Activated naive CD8-positive, alpha-beta T cell (primary cell): ENCODE measurements at regions not wholly inside any gene's neighbourhood (a gene's known extent, or its start where the extent isn't known, plus 50 kb on each side); places are given as distances from the start of the nearest gene placed in this dataset.

ENCODE experiments used
- H3K27ac Mint-ChIP-seq: one replicate; pipeline ENCODE4 v1.8.0; 2021; ENCODE audit warnings: mixed read lengths
- H3K27me3 Mint-ChIP-seq: one replicate; pipeline ENCODE4 v1.8.0; 2021; ENCODE audit warnings: mixed read lengths
- H3K36me3 Mint-ChIP-seq: one replicate; pipeline ENCODE4 v1.8.0; 2021; ENCODE audit warnings: mixed read lengths
- H3K4me1 Mint-ChIP-seq: one replicate; pipeline ENCODE4 v1.8.0; 2021; ENCODE audit warnings: low read depth, mixed read lengths
- H3K4me3 Mint-ChIP-seq: one replicate; pipeline ENCODE4 v1.8.0; 2021; ENCODE audit warnings: mild to moderate bottlenecking, mixed read lengths
- H3K9me3 Mint-ChIP-seq: one replicate; pipeline ENCODE4 v1.8.0; 2021; ENCODE audit warnings: low read depth, mixed read lengths

DNA sequence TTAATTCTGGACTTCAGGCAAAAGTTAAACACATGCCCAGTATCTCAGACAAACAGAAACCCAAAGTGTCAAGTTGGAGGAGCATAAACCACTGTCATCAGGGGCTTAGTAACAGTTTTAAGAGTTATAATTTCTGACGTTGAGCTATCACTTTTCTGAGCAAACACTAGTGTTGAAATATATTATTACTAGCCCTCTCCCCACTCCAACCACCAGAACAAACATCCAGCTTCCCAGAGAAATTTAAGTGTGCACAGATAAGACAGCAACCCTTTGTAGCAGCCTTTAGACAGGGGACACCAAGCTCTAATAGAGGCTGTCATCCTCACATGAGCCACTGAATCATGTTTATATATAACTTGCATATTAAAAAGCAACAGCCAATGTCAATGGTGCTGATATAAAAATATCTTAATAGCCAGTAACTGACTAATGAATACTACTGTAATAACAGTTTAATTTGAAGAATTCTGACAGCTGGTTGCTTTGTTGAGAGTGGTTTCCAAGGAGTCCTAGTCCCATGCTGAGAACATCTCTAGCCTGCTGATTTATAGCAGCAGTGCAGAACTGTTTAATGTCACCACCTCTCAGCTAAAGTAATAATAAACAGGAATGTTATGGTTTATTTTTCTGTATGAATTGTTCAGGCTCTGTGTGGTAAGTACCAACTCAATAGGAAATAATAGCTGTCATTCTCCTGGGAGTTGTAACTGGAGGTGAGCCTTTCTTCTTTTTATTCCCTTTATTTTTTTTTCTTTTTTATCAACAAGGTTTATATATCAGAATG, 528.7 kb upstream of the ZNF608 start:
- H3K4me3 Mint-ChIP-seq = no peak overlapping the region
- no peaks in the 10 kb centered on the region for H3K27me3 Mint-ChIP-seq
- H3K4me1 Mint-ChIP-seq = no peaks in the 10 kb centered on the region
- no peaks in the 10 kb centered on the region for H3K36me3 Mint-ChIP-seq
- no peak overlapping the region for H3K27ac Mint-ChIP-seq
- peaks cover 4% of the 10 kb centered on the region for H3K9me3 Mint-ChIP-seq

DNA sequence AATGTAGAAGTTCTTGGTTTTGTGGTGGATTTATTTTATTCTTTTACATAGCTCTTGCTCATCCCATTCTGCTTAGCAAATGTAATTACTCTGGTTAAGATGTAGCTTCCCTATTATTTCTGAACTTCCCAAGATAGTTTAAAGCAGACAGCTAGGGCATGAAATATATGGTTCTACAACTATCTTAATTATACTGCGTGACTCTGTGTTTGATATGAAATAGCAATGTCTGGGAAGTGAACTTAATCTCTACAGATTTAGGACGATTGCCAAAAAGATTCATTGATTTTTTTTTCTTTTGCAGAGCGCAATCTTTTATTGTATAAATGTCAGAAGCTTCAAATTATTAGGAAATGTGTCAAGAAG, 529.3 kb upstream of the ZNF608 start:
- Mint-ChIP-seq H3K4me1 (no peaks in the 10 kb centered on the region), H3K27ac (no peak overlapping the region), H3K4me3 (no peak overlapping the region), H3K27me3 (no peaks in the 10 kb centered on the region), H3K36me3 (no peaks in the 10 kb centered on the region), H3K9me3 (peaks cover 4% of the 10 kb centered on the region)

DNA sequence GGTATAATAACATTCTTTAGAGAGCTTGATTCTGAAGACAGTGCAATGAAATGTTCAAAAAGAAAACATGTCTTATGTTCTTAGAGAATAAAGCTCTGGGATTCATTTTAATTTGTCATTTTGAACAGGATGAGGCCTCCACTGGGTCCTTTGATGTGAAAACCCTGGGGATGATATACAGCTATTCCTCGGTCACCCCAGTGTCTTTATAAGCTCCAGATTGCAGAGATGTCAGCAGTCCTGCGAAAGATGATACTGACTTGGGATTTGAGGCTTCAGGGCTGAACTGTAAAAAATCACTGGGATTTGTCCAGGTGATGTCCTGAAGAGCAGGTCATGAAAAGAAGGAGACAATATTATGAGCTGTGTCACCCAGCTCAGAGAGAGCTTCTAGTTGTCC, 529.7 kb upstream of the ZNF608 start:
- H3K36me3 Mint-ChIP-seq = no peaks in the 10 kb centered on the region

DNA sequence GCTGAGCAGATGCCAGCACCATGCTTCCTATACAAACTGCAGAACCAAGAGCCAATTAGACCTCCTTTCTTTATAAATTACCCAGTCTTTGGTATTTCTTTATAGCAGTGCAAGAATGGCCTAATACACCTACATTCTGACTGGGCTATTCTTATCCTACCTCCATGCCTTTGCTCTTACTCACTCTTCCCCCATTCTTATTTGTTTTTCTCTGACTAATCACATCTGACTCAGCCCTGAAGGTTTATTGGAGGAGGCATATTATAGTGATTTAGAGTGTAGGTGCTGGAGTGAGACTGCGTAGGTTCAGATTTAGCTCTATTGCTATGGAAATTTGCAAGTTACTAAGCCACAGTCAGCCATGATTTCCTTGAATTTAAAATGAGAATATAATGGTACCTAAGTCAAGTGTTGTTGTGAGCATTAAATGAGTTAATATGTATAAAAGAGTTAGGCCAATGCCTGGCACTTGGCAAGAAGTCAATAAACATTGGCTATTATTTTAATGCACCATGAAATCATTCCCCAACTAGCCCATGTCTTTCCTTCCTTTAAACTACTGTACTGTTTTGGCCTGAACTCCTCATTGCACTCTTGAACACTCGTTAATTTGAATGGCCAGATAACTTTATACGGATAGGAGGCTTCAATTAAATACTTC, 531.2 kb upstream of the ZNF608 start:
- Mint-ChIP-seq H3K4me1 (no peaks in the 10 kb centered on the region), H3K36me3 (no peaks in the 10 kb centered on the region), H3K27me3 (no peaks in the 10 kb centered on the region), H3K4me3 (no peak overlapping the region), H3K27ac (no peak overlapping the region), H3K9me3 (peaks cover 4% of the 10 kb centered on the region)

More for the DNA sequence above, 529.7 kb upstream of the ZNF608 start:
- no peak overlapping the region for H3K27ac Mint-ChIP-seq
- peaks cover 4% of the 10 kb centered on the region for H3K9me3 Mint-ChIP-seq
- H3K4me1 Mint-ChIP-seq = no peaks in the 10 kb centered on the region
- H3K27me3 Mint-ChIP-seq = no peaks in the 10 kb centered on the region
- H3K4me3 Mint-ChIP-seq = no peak overlapping the region

DNA sequence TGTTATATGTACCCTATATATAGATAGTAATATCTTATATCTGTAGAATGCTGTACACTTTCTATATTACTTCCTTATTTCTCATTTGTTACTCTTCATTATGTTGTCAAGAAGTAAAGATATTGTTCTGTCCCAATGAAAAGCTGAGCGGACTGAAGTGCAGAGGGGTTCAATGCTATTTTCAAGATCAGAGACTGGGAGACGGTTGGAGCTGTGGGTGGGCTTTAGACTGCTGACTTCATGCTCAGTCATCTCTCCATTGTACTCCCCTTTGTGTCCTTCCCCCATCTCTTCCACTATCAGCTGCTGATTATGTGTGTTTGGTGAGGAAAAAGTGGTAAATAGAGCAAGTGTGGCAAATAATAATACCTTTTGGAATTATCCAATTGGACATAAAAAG, 532.3 kb upstream of the ZNF608 start:
- Mint-ChIP-seq H3K27me3 (no peaks in the 10 kb centered on the region), H3K4me3 (no peak overlapping the region), H3K9me3 (peaks cover 4% of the 10 kb centered on the region)

DNA sequence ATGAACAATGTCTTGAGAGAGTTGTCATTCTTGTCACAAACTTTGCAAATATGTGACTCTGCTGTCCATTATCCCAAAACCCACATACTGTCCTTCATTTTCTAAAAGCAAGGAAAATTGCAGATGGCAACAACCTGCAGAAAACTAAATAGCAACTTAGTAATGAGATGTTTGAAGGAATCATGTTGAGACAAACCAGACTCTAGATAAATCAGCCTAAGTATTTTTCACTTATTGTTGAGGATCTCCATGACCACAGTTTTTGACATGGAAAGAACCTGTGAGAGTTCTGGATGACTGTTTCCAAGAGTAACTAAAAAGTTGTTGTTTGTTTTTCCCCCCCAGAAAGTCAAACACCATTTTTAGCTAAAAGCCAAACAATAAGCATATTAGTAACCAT, 535.2 kb upstream of the ZNF608 start:
- Mint-ChIP-seq H3K27ac (no peak overlapping the region), H3K4me3 (no peak overlapping the region), H3K36me3 (no peaks in the 10 kb centered on the region), H3K27me3 (no peaks in the 10 kb centered on the region), H3K9me3 (peaks cover 8% of the 10 kb centered on the region), H3K4me1 (no peaks in the 10 kb centered on the region)

More for the DNA sequence above, 532.3 kb upstream of the ZNF608 start:
- no peak overlapping the region for H3K27ac Mint-ChIP-seq
- H3K4me1 Mint-ChIP-seq = no peaks in the 10 kb centered on the region
- no peaks in the 10 kb centered on the region for H3K36me3 Mint-ChIP-seq

DNA sequence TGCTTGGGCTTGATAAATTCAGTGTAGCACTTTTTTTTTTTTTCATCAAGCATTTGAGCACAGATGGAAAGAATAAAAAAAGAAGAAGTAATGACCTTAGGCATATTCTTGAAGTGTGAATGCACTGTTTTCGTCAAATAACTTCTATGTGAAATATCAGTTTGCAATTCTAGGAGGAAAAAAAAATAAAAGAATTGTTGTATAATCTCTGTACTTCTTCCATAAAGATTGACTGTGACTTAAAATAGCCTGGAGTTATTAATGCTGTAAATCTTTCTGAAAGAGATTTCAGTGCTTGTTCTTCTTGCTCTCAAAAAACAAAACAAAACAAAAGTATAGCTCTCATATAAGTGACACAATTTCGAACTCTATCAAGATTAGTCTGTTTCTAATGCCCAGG, 536.9 kb upstream of the ZNF608 start:
- Mint-ChIP-seq H3K4me1 (no peaks in the 10 kb centered on the region), H3K27me3 (no peaks in the 10 kb centered on the region), H3K27ac (no peak overlapping the region), H3K36me3 (no peaks in the 10 kb centered on the region), H3K9me3 (peaks cover 8% of the 10 kb centered on the region), H3K4me3 (no peak overlapping the region)

DNA sequence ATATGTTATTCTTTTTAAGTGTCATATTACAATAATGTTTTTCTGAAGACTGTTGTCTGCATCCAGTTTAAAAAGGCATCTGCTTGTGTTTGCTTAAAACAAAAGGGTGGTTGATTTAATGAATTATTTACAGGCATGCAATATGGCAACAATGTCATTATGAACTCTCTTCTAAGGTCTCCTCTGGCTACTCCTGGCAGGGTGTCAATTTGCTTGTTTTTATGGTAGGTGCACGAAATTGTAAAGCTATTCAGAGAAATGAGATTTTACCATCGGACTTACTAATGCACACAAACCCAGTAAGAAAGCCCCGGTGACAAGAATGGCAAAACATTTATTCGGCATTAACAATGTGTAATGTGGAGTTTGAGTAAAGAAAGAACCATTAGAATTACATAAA, 539.8 kb upstream of the ZNF608 start:
- H3K36me3 Mint-ChIP-seq = no peaks in the 10 kb centered on the region
- H3K27ac Mint-ChIP-seq = no peak overlapping the region
- H3K4me1 Mint-ChIP-seq = no peaks in the 10 kb centered on the region
- H3K9me3 Mint-ChIP-seq = peaks cover 4% of the 10 kb centered on the region
- no peak overlapping the region for H3K4me3 Mint-ChIP-seq
- H3K27me3 Mint-ChIP-seq = no peaks in the 10 kb centered on the region

DNA sequence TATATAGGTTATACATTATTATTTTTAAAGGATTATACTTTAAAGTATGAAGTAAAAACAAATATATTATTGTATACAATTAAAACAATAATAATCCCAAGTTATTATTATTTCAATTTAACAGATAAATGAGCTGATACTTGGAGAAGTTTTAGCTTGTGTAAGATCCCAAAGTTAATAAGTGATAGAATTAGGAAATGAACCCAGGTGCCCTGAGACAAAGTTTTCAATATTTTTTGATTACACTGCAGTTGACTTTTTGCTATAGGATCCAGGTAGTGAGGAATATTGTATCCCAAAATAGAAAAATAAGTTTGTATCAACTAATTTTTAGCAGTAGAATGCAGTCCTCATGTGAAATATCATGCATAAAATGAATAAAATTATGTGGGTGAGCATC, 543.2 kb upstream of the ZNF608 start:
- no peak overlapping the region for H3K4me3 Mint-ChIP-seq
- no peak overlapping the region for H3K27ac Mint-ChIP-seq
- no peaks in the 10 kb centered on the region for H3K36me3 Mint-ChIP-seq
- no peaks in the 10 kb centered on the region for H3K27me3 Mint-ChIP-seq
- H3K9me3 Mint-ChIP-seq = peaks cover 4% of the 10 kb centered on the region
- H3K4me1 Mint-ChIP-seq = no peaks in the 10 kb centered on the region

DNA sequence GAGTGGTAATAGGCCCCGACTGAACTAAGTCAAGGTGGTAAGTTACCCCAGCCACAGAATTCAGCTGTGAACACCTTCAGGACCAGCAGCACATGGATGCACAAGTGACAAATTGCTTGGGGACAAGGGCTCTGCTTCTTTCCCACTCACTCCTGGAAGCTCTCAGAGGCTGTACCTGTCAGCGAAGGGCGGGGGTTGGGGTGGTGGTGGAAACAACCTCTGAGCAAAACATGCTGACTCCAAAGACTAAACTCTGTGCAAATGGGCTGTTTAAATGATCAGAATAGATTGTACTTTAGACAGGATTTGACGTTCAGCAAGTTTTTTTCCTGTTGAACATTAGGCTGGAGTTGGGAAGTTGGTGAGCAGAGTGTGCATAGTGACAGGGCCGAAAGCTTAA, 544.5 kb upstream of the ZNF608 start:
- no peak overlapping the region for H3K4me3 Mint-ChIP-seq
- H3K9me3 Mint-ChIP-seq = no peaks in the 10 kb centered on the region
- H3K27me3 Mint-ChIP-seq = no peaks in the 10 kb centered on the region
- H3K27ac Mint-ChIP-seq = no peak overlapping the region
- no peaks in the 10 kb centered on the region for H3K4me1 Mint-ChIP-seq
- H3K36me3 Mint-ChIP-seq = no peaks in the 10 kb centered on the region

DNA sequence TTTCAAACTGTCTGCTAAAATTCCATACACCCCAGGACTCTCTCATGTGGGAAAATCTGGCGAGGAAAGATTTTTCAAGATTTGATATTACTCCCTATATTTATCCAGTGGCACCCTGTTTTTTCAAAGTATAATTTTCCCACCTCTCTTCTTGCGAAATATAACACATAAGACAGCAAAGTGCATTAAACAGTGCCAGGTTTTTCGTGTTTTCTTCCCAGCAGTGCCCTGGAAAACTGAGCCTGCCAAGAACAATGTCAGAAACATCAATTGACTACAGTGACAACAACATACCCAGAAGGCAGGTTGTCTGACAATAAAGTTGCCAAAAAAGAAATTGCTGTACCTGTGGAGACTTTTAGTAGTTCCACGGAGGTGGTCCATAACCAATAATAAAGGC, 545.0 kb upstream of the ZNF608 start:
- H3K27me3 Mint-ChIP-seq = no peaks in the 10 kb centered on the region
- H3K9me3 Mint-ChIP-seq = peaks cover under 1% of the 10 kb centered on the region
- no peak overlapping the region for H3K4me3 Mint-ChIP-seq
- no peaks in the 10 kb centered on the region for H3K36me3 Mint-ChIP-seq
- no peak overlapping the region for H3K27ac Mint-ChIP-seq
- no peaks in the 10 kb centered on the region for H3K4me1 Mint-ChIP-seq

DNA sequence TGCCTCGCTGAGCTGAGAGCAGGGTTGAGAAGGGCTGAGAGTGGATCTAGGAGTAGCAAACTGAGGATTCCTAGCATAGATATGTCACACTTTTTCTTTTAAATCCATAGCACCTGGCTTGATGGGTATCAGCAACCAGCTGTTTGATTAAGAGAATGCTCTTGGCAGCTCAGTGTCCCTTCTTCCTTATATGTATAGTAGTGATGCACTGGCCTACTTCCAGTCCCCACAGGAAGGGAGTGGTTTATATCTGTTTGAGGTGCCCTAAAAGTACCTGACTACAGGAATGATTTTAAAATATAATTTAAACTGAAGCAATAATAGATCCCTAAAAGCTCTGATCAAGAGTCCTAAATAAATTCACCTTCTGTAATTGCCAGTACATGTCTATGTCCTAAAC, 546.8 kb upstream of the ZNF608 start:
- no peaks in the 10 kb centered on the region for H3K27me3 Mint-ChIP-seq
- no peaks in the 10 kb centered on the region for H3K36me3 Mint-ChIP-seq
- H3K27ac Mint-ChIP-seq = no peak overlapping the region
- H3K4me1 Mint-ChIP-seq = no peaks in the 10 kb centered on the region
- H3K4me3 Mint-ChIP-seq = no peak overlapping the region
- peaks cover 4% of the 10 kb centered on the region for H3K9me3 Mint-ChIP-seq

DNA sequence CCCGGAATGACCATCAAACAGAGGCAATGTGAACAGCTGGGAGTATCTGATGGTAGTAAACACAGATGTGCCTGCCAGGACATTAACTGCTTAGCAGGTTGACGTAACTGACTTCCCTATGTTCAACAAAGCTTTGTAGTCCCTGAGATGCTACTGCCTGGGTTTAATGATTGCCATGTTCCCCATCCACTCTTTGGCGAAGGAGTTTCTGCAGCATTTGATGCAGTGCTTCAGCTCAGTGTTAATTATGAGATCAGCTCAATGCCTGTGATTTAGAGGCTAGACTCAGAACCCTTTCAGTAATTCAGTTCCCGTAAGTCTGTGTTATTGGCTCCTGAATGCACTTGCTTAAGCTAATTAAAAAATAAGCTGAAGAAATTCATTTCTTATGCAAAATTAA, 547.3 kb upstream of the ZNF608 start:
- Mint-ChIP-seq H3K36me3 (no peaks in the 10 kb centered on the region), H3K4me1 (no peaks in the 10 kb centered on the region), H3K4me3 (no peak overlapping the region), H3K27me3 (no peaks in the 10 kb centered on the region), H3K9me3 (peaks cover 4% of the 10 kb centered on the region), H3K27ac (no peak overlapping the region)

DNA sequence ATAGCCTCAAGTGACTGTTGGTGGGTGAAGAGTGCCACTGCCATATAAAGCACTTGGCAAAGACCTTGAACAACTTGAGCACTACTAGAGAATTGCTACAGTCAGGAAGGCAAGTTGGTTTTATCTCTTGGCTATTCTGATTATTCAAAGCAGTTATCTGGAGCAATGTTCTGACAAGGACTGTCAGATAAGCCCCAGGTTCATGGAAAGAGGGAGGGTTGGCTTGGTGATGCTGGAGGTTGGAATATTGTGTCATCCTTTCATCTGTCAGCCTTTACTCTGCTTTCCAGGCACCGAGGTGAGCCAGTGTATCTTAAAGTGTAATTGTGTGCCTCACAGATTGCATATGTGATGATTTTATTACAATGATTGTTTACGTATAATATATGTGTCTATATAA, 548.4 kb upstream of the ZNF608 start:
- Mint-ChIP-seq H3K36me3 (no peaks in the 10 kb centered on the region), H3K27me3 (no peaks in the 10 kb centered on the region), H3K4me1 (no peaks in the 10 kb centered on the region), H3K9me3 (peaks cover 4% of the 10 kb centered on the region), H3K27ac (no peak overlapping the region), H3K4me3 (no peak overlapping the region)

DNA sequence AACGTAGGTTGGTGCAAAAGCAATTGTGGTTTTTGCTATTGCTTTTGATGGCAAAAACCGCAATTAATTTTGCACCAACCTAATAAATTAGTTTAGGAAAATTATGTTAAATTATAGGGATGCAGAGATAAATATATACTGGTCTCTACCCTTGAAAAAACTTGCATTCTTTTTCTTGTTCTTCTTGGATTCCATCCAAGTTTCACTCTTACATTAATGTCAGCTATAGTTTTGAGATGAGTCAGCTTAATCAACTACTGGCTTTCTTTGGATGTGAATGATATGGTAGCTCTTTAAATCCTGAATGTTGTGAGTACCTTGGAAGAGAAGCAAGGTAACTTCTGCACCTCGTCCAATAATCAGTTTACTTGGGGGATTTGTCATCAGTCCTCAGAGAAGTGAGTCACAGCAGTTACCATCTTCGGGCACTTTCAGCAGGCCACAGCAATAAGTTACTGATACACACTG, 549.0 kb upstream of the ZNF608 start:
- Mint-ChIP-seq H3K27ac (no peak overlapping the region), H3K36me3 (no peaks in the 10 kb centered on the region), H3K27me3 (no peaks in the 10 kb centered on the region), H3K4me1 (no peaks in the 10 kb centered on the region), H3K9me3 (peaks cover 4% of the 10 kb centered on the region), H3K4me3 (no peak overlapping the region)

DNA sequence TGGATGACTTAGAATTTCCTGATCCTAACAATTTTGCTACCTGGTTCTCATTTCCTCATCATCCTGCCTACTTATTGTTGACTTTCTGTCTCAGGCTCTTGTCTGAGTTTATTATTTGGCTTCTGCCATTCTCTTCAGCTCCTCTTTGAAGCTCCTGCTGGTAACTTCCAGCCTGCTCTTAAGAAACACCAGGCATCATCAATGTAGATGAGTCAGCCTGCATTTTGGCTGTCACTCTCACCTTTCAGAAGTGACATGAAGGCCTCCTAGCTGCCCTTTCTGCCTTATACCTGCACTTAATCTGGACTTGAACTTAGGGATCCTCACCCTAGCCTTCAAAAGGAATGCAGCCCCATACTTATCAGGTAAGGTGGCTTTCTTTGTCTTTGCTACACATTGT, 551.8 kb upstream of the ZNF608 start:
- Mint-ChIP-seq H3K27me3 (no peaks in the 10 kb centered on the region), H3K36me3 (no peaks in the 10 kb centered on the region), H3K9me3 (peaks cover 4% of the 10 kb centered on the region), H3K4me3 (no peak overlapping the region), H3K27ac (no peak overlapping the region), H3K4me1 (no peaks in the 10 kb centered on the region)
